SK-N-SH treated with all-trans-retinoic acid at 6 μM for 48 hours (cell line): ENCODE measurements at regions not wholly inside any gene's neighbourhood (a gene's known extent, or its start where the extent isn't known, plus 50 kb on each side); places are given as distances from the start of the nearest gene placed in this dataset.

Experiments
- ARNTL ChIP-seq: fragments of 450-650 bp; formaldehyde crosslinking; IDR thresholded peaks from 2 replicates; pipeline ENCODE4 v1.5.0; 2020; ENCODE audit warnings: low read depth, mild to moderate bottlenecking, moderate library complexity, borderline replicate concordance
- BACH2 ChIP-seq: fragments of 250-450 bp; sonication (Bioruptor Pico); IDR thresholded peaks from 2 replicates; pipeline ENCODE4 v1.9.0; 2021; ENCODE audit warnings: mild to moderate bottlenecking, borderline replicate concordance
- CSDC2 ChIP-seq: fragments of 250-450 bp; sonication (Bioruptor Pico); IDR thresholded peaks from 2 replicates; pipeline ENCODE4 v1.5.0; 2020; ENCODE audit warnings: mild to moderate bottlenecking, moderate library complexity
- OSR1 ChIP-seq: fragments of 250-450 bp; sonication (Bioruptor Pico); IDR thresholded peaks from 2 replicates; pipeline ENCODE4 v1.8.0; 2022; ENCODE audit warnings: moderate library complexity, mild to moderate bottlenecking, inconsistent platforms
- PPARA ChIP-seq: fragments of 250-450 bp; sonication (Bioruptor Pico); IDR thresholded peaks from 2 replicates; pipeline ENCODE4 v1.5.0; 2020; ENCODE audit warnings: mild to moderate bottlenecking, borderline replicate concordance
- SNAI2 ChIP-seq: fragments of 250-450 bp; sonication (Bioruptor Pico); IDR thresholded peaks from 2 replicates; pipeline ENCODE4 v1.5.0; 2020; ENCODE audit warnings: mild to moderate bottlenecking, moderate library complexity
- TCF4 ChIP-seq: fragments of 250-450 bp; sonication (Bioruptor Pico); IDR thresholded peaks from 2 replicates; pipeline ENCODE4 v1.8.0; 2021; ENCODE audit warnings: mild to moderate bottlenecking, moderate library complexity, borderline replicate concordance
- ZFP3 ChIP-seq: fragments of 250-450 bp; sonication (Bioruptor Pico); IDR thresholded peaks from 2 replicates; pipeline ENCODE4 v1.5.0; 2020; ENCODE audit warnings: mild to moderate bottlenecking, moderate library complexity
- ZNF70 ChIP-seq: fragments of 450-650 bp; formaldehyde crosslinking; IDR thresholded peaks from 2 replicates; pipeline ENCODE4 v1.5.0; 2020; ENCODE audit warnings: mild to moderate bottlenecking, moderate library complexity
- TF ChIP-seq, protein P1 (sequence below): fragments of 250-450 bp; sonication (Bioruptor Pico); IDR thresholded peaks from 2 replicates; pipeline ENCODE4 v1.8.0; 2020; ENCODE audit warnings: mild to moderate bottlenecking, moderate library complexity, borderline replicate concordance
- TF ChIP-seq, protein P2 (sequence below): fragments of 250-450 bp; sonication (Bioruptor Pico); IDR thresholded peaks from 2 replicates; pipeline ENCODE4 v1.8.0; 2021; ENCODE audit warnings: low read depth, mild to moderate bottlenecking, moderate library complexity, borderline replicate concordance
- TF ChIP-seq, protein P3 (sequence below): fragments of 250-450 bp; sonication (Bioruptor Pico); IDR thresholded peaks from 2 replicates; pipeline ENCODE4 v1.5.1; 2021; ENCODE audit warnings: mild to moderate bottlenecking, moderate library complexity

DNA sequence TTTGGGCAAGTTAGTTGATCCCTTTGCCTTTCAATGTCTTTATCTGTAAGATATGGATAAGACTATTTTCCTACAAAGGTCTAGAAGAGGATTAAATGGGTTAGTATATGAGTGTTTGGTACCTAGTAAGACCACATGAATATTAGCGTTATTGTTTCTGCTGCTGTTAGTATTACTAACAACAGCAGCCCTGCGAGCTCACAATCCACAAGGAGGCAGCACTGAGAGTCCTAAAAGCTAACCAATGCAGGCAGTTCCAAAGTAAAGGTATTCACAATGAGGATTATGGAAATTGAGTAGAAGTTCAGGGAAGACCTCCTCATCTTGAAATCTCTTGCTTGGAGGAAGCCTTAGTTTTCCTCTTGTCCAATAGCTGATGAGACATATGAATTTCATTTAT lies 248.9 kb downstream of the TDRD15 start:
- TF ChIP-seq, protein P1, sequence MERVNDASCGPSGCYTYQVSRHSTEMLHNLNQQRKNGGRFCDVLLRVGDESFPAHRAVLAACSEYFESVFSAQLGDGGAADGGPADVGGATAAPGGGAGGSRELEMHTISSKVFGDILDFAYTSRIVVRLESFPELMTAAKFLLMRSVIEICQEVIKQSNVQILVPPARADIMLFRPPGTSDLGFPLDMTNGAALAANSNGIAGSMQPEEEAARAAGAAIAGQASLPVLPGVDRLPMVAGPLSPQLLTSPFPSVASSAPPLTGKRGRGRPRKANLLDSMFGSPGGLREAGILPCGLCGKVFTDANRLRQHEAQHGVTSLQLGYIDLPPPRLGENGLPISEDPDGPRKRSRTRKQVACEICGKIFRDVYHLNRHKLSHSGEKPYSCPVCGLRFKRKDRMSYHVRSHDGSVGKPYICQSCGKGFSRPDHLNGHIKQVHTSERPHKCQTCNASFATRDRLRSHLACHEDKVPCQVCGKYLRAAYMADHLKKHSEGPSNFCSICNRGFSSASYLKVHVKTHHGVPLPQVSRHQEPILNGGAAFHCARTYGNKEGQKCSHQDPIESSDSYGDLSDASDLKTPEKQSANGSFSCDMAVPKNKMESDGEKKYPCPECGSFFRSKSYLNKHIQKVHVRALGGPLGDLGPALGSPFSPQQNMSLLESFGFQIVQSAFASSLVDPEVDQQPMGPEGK (CRISPR knock-in tag): no peak
- TF ChIP-seq, protein P2, sequence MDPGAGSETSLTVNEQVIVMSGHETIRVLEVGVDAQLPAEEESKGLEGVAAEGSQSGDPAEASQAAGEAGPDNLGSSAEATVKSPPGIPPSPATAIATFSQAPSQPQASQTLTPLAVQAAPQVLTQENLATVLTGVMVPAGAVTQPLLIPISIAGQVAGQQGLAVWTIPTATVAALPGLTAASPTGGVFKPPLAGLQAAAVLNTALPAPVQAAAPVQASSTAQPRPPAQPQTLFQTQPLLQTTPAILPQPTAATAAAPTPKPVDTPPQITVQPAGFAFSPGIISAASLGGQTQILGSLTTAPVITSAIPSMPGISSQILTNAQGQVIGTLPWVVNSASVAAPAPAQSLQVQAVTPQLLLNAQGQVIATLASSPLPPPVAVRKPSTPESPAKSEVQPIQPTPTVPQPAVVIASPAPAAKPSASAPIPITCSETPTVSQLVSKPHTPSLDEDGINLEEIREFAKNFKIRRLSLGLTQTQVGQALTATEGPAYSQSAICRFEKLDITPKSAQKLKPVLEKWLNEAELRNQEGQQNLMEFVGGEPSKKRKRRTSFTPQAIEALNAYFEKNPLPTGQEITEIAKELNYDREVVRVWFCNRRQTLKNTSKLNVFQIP (CRISPR knock-in tag): no peak
- TF ChIP-seq ARNTL (CRISPR knock-in tag): no peak
- no peak for TF ChIP-seq ZFP3 (CRISPR knock-in tag)
- no peak for TF ChIP-seq PPARA (CRISPR knock-in tag)
- no peak for TF ChIP-seq ZNF70
- TF ChIP-seq SNAI2 (CRISPR knock-in tag): no peak
- TF ChIP-seq TCF4 (CRISPR knock-in tag): no peak
- no peak for TF ChIP-seq OSR1 (CRISPR knock-in tag)
- no peak for TF ChIP-seq BACH2
- no peak for TF ChIP-seq CSDC2 (CRISPR knock-in tag)
- TF ChIP-seq, protein P3, sequence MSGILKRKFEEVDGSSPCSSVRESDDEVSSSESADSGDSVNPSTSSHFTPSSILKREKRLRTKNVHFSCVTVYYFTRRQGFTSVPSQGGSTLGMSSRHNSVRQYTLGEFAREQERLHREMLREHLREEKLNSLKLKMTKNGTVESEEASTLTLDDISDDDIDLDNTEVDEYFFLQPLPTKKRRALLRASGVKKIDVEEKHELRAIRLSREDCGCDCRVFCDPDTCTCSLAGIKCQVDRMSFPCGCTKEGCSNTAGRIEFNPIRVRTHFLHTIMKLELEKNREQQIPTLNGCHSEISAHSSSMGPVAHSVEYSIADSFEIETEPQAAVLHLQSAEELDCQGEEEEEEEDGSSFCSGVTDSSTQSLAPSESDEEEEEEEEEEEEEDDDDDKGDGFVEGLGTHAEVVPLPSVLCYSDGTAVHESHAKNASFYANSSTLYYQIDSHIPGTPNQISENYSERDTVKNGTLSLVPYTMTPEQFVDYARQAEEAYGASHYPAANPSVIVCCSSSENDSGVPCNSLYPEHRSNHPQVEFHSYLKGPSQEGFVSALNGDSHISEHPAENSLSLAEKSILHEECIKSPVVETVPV (CRISPR knock-in tag): no peak
